Upper lobe of left lung (tissue), 6 donors: ENCODE measurements at regions not wholly inside any gene's neighbourhood (a gene's known extent, or its start where the extent isn't known, plus 50 kb on each side); places are given as distances from the start of the nearest gene placed in this dataset.
A peak's percentile ranks its signal among the peaks of the same experiment; 100 is the strongest.

Source experiments
- ATAC-seq, 2 donors: fragments of 200-7000 bp; cut with Tn5 transposase; one replicate each; pipeline ENCODE4 v1.9.1; 2022; ENCODE audit warnings: mild to moderate bottlenecking in 2 of 2, moderate library complexity in 2 of 2; ENCODE audit not compliant: low FRiP score in 2 of 2
- DNase-seq, 2 donors: peaks; one replicate each; pipeline ENCODE4 v3.0.0-alpha.2; 2019 to 2020
- H3K27ac ChIP-seq, 4 donors: fragments of 200-600 bp; sonication (generic); one replicate each; pipeline ENCODE4 v1.5.1; 2016 to 2019
- H3K27me3 ChIP-seq, 4 donors: fragments of 200-600 bp; sonication (generic); one replicate each; pipeline ENCODE4 v1.5.1; 2017 to 2019
- H3K36me3 ChIP-seq, 4 donors: fragments of 200-600 bp; sonication (generic); one replicate each; pipeline ENCODE4 v1.5.1; 2016 to 2019
- H3K4me1 ChIP-seq, 4 donors: fragments of 200-600 bp; sonication (generic); one replicate each; pipeline ENCODE4 v1.5.1; 2018 to 2019
- H3K4me3 ChIP-seq, 4 donors: fragments of 200-600 bp; sonication (generic); one replicate each; pipeline ENCODE4 v1.5.1; 2017 to 2019; ENCODE audit warnings: mild to moderate bottlenecking in 2 of 4, moderate library complexity in 1 of 4
- H3K9me3 ChIP-seq, 4 donors: fragments of 200-600 bp; sonication (generic); one replicate each; pipeline ENCODE4 v1.5.1; 2018 to 2019
- CTCF ChIP-seq, 6 experiments: fragments of 450-650 bp in 4 of 6; fragments of 200-600 bp in 2 of 6; sonication (generic) in 2 of 6; IDR thresholded peaks; one replicate each; pipeline ENCODE4 v1.5.1; 2016 to 2019; ENCODE audit warnings: antibody characterized with exemption in 6 of 6
- EP300 ChIP-seq, 4 donors: sonication (generic); formaldehyde crosslinking; IDR thresholded peaks; one replicate each; pipeline ENCODE4 v1.5.1; 2017; ENCODE audit warnings: antibody characterized with exemption in 4 of 4, control low read depth in 2 of 4
- POLR2A ChIP-seq, 4 donors: fragments of 450-650 bp; IDR thresholded peaks; one replicate each; pipeline ENCODE4 v1.5.1; 2016 to 2017; ENCODE audit warnings: antibody characterized with exemption in 4 of 4, mild to moderate bottlenecking in 2 of 4
- POLR2AphosphoS5 ChIP-seq, 2 donors: sonication (generic); formaldehyde crosslinking; IDR thresholded peaks; one replicate each; pipeline ENCODE4 v1.5.1; 2017; ENCODE audit warnings: antibody characterized with exemption in 2 of 2
- WGBS, 2 donors: methylation state at CpG; one replicate each; pipeline ENCODE4 v1.1.5; 2017 to 2018; 5-methylcytosine and 5-hydroxymethylcytosine counted together
- donor health status: DM: no; HTN: no; CAD: no; lungs with moderate emphysema.
- donor health status: DM: no; HTN: yes; CAD: no; lungs with severe emphysema.

- peaks cover 0 to 9% (median 4%) of the 10 kb centered on the region in 4 donors for H3K4me1 ChIP-seq
- no peaks in the 10 kb centered on the region for H3K36me3 ChIP-seq
- no peaks in the 10 kb centered on the region for H3K27me3 ChIP-seq
- no peak for TF ChIP-seq POLR2A (IDR thresholded peaks at IDR 0.05)
- TF ChIP-seq POLR2AphosphoS5 (IDR thresholded peaks at IDR 0.05): no peak
- no peak for TF ChIP-seq EP300 (IDR thresholded peaks at IDR 0.05)
- no peak for TF ChIP-seq CTCF (IDR thresholded peaks at IDR 0.05)
- no peaks in the 10 kb centered on the region for H3K9me3 ChIP-seq
- 89 to 91% methylated on average over 7 of the region's 7 CpGs for WGBS, 2 donors
- H3K27ac ChIP-seq: no peak overlapping the region
- DNase-seq (no peak), ATAC-seq (peak in 1 of 2 donors; percentile 30)
- no peak overlapping the region for H3K4me3 ChIP-seq
These were observed 242.9 kb upstream of the ID2 start for GRCh38 chr2:8438996-8439395.

- TF ChIP-seq EP300 (IDR thresholded peaks at IDR 0.05) (no peak), POLR2AphosphoS5 (IDR thresholded peaks at IDR 0.05) (no peak), POLR2A (IDR thresholded peaks at IDR 0.05) (no peak), CTCF (IDR thresholded peaks at IDR 0.05) (no peak)
- Histone ChIP-seq H3K27me3 (no peaks in the 10 kb centered on the region), H3K4me3 (no peak overlapping the region), H3K36me3 (no peaks in the 10 kb centered on the region), H3K4me1 (peaks cover 0 to 9% (median 4%) of the 10 kb centered on the region in 4 donors), H3K9me3 (no peaks in the 10 kb centered on the region), H3K27ac (no peak overlapping the region)
- no peak for ATAC-seq
- no peak for DNase-seq
- 89 to 91% methylated on average over 12 of the region's 12 CpGs for WGBS, 2 donors
These were observed 241.7 kb upstream of the ID2 start for GRCh38 chr2:8440029-8440778.

DNA sequence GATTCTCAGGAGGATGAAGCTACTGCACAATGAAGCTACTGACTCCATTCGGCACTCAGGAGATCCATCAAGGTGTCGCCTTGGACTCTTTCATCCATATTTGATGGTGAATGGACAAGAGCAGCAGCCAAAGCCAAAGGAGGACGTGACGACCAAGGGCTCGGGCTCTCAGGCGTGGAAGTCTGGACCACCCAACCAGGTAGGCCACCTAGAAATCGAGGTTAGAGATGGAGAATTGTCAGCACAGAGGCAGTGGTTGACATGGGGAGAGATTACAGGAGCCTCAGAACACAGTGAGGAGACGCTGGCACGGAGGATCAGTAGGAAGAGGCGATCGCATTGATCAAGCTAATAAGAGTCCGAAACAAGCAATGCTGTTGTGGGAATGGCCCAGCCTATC lies 240.5 kb upstream of the ID2 start:
- TF ChIP-seq EP300 (IDR thresholded peaks at IDR 0.05): no peak
- TF ChIP-seq CTCF (IDR thresholded peaks at IDR 0.05): no peak
- TF ChIP-seq POLR2A (IDR thresholded peaks at IDR 0.05): no peak
- no peak for TF ChIP-seq POLR2AphosphoS5 (IDR thresholded peaks at IDR 0.05)
- WGBS, 2 donors: 86 to 88% methylated on average over 12 of the region's 12 CpGs
- Histone ChIP-seq H3K4me3 (no peak overlapping the region), H3K36me3 (no peaks in the 10 kb centered on the region), H3K27ac (no peak overlapping the region), H3K4me1 (peaks cover 0 to 9% (median 4%) of the 10 kb centered on the region in 4 donors), H3K27me3 (no peaks in the 10 kb centered on the region), H3K9me3 (no peaks in the 10 kb centered on the region)
- ATAC-seq (no peak), DNase-seq (no peak)

GRCh38 chr2:8441986-8442385 lies 239.9 kb upstream of the ID2 start:
- DNase-seq: no peak
- H3K27me3 ChIP-seq: no peaks in the 10 kb centered on the region

More at GRCh38 chr2:8441986-8442385, 239.9 kb upstream of the ID2 start:
- TF ChIP-seq POLR2AphosphoS5 (IDR thresholded peaks at IDR 0.05) (no peak), POLR2A (IDR thresholded peaks at IDR 0.05) (no peak), EP300 (IDR thresholded peaks at IDR 0.05) (no peak), CTCF (IDR thresholded peaks at IDR 0.05) (no peak)
- Histone ChIP-seq H3K9me3 (no peaks in the 10 kb centered on the region), H3K4me3 (no peak overlapping the region), H3K36me3 (no peaks in the 10 kb centered on the region), H3K4me1 (peaks cover 0 to 9% (median 4%) of the 10 kb centered on the region in 4 donors), H3K27ac (no peak overlapping the region)
- ATAC-seq: no peak
- WGBS, 2 donors: 50 to 58% methylated on average over 2 of the region's 2 CpGs
